ENCODE measurements at regions not wholly inside any gene's neighbourhood (a gene's known extent, or its start where the extent isn't known, plus 50 kb on each side); places are given as distances from the start of the nearest gene placed in this dataset.
"Not testable (repeated sequence)": the region's sequence is repeated elsewhere in the genome, so short reads cannot be mapped to it uniquely, and the experiment has no call there.

- no peak for DNase-seq
Measured at GRCh38 chr7:94706996-94707740, 51.2 kb upstream of the SGCE start.

DNA sequence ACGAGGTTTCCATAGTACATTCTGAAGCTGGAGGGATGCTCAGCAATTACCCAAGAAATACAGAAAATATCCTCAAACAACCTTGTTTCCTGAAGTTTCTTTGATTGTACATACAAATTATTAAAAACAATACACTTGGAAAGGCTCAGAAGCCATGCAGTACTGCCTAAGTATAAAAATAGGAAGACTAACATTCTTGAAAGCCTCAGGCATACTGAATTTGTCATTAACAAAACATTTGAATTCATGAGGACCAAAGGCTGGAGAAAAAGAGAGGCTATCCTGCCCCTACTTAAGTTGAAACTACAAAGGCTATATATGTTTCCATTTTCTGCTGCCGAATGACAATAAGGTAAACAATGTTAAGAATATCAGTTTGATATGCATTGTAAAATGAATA, 54.3 kb upstream of the SGCE start:
- no peak for DNase-seq

- not testable (repeated sequence) for DNase-seq
Measured at GRCh38 chr7:94722360-94722759, 66.4 kb upstream of the SGCE start.

DNA sequence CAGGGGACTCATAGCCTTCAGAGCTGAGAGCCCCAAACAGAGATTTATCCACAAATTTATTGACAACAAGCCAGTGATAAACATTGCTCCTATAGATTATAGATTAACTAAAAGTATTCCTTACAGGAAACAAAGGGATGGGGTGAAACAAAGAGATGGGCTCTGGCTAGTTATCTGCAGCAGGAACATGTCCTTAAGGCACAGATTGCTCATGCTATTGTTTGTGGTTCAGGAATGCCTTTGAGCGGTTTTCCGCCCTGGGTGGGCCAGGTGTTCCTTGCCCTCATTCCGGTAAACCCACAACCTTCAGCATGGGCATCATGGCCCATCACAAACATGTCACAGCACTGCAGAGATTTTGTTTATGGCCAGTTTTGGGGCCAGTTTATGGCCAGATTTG, 73.0 kb upstream of the SGCE start:
- not testable (repeated sequence) for DNase-seq

GRCh38 chr7:94738071-94738470, 82.1 kb upstream of the SGCE start:
- no peak for DNase-seq

DNA sequence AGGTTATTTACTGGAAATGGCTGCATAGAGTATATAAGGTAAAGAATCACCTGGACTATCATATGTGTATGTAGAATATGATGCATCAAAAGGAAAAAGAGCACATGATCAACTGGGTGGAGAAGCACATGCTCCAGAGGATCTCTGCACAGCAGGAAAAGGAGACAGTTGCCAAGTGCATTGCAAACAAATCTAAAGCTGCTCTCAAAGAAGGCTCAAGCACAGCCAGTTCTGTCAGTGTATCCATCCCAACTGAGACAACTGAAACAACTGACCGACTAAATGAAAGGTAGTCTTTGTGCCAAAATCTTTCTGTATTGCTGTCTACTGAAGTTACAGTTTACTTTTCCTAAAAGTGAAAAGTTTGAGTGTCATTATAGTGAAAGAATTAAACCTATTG, 83.2 kb upstream of the SGCE start:
- DNase-seq, result peak; percentile 8

DNA sequence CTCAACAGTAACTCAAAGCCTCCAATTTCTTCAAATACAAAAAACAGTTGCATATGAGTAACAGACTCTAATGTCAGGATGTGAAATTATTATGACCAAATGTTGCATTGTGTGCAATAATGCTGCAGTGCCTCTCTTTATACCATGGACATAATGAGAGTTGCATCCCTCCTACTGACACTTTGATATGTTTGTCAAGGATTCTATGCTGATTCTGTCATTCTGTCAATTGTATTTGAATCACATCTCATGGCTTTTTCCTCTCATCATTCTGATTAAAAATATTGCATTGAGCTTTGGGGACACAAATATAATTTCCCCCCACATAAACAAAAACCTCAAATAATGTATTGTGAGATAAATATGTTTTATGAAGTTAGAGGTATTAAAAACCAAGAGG, 84.6 kb upstream of the SGCE start:
- DNase-seq, result no peak

DNA sequence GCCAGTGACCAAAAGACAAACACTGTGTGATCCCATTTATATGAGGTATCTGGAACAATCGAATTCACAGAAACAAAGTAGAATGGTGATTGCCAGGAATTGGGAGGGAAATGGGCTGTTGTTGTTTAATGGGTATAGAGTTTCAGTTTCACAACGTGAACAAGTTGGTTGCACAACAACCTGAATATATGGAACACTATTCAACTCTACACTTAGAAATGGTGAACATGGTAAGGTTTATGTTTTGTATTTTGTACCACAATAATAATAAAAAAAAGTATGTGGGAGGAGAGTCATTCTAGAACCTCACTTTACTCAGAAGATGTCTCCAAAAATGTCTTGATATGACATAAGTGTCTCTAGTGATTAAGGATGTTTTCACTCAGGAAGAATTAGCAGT, 85.2 kb upstream of the SGCE start:
- no peak for DNase-seq

GRCh38 chr7:94748376-94748775, 92.4 kb upstream of the SGCE start:
- DNase-seq, result no peak

- DNase-seq, result no peak
Measured at GRCh38 chr7:94760446-94761100, 104.6 kb upstream of the SGCE start.

GRCh38 chr7:94761451-94761850, 105.5 kb upstream of the SGCE start:
- DNase-seq, result peak; percentile 12

DNA sequence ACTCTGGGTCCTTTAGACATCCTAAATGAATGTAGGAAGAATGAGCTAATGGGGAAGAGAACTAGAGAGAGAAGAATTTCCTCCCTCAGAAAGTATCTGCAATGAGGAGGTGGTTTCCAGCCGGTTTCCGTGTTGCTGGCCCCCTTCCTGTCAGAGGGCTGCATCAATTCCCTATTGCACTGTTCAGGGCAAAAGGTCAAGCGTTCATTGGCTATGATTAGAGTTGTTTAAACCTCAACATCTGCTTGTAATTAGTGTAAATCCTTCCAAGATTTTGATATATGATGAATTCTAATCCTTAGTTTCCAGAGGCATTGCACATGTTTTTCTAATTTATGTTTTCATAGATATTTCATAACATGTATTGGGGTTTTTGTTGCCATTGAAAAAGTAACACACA, 107.3 kb upstream of the SGCE start:
- no peak for DNase-seq

DNA sequence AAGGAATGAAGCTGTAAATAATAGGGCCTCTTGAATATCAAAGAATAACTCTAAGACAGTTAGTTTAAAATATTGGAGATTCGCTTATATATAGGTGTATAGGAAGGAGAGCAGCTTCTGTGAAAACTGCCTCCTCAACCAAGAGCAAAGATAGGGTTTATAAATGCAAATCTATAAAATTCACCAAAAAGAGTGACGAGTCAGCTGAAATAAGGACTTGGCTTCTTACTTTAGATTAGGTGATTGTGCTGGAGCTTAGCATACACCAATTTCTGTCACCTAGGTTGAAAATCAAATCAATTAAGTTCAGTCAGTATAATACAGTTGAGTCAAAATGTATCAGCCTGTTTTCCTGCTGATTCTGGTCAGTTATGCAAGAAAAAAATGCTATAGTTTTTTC, 113.8 kb upstream of the SGCE start:
- DNase-seq, result no peak

- DNase-seq, result no peak
Measured at GRCh38 chr7:94778711-94779459, 123.0 kb upstream of the SGCE start.

- no peak for DNase-seq
Measured at GRCh38 chr7:94779861-94780260, 123.9 kb upstream of the SGCE start.

DNA sequence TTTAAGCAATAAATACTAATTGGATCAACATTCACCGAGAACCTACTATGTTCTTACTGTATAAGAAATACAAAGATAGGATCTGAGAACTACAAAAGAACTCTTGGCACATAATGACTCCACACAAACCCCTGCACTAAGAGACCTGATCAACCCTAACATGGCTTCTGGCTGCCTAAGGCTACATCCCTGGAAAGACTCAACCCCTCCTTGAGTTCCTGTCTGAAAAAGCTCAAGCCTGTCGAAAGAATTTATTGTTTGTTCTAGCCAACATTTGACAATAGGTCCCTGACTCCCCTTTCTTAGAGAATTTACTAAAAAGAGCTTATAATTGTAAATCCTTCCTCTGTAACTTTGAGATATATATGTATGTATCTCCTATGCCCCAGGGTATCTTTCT, 125.3 kb upstream of the SGCE start:
- DNase-seq, result no peak

DNA sequence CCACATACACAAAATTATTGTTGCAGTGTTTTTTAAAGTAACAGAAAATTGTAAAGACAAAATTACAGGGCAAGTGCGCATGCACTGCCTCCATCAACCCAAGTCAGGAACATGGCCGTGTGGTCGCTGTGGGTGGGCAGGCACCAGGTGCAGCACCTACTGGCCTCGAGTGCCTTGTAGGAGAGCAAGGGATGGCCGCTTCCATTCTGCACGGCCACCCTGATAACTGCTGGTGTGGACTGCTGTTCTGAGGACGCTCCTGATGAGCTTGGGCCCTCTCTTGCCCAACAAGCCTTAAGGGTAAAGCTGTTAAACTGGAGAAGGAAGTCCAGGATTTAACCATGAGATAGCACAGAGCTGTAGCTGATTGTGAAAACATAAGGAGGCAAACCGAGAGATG, 124.6 kb upstream of the PPP1R9A start:
- DNase-seq, result no peak

GRCh38 chr7:94787285-94787684, 120.1 kb upstream of the PPP1R9A start:
- DNase-seq, result no peak

DNA sequence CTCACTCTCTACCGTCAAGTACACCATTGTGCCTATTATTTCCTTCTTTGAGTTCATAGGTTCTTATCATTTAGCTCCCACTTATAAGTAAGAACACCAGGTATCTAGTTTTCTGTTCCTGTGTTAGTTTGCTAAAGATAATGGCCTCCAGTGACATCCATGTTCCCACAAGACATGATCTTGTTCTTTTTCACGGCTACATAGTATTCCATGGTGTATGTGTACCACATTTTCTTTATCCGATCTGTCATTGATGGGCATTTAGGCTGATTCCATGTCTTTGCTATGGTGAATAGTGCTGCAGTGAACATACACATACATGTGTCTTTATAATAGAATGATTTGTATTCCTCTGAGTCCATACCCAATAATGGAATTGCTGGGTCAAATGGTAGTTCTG, 119.0 kb upstream of the PPP1R9A start:
- not testable (repeated sequence) for DNase-seq

- DNase-seq, result no peak
Measured at GRCh38 chr7:94792241-94792640, 115.2 kb upstream of the PPP1R9A start.

DNA sequence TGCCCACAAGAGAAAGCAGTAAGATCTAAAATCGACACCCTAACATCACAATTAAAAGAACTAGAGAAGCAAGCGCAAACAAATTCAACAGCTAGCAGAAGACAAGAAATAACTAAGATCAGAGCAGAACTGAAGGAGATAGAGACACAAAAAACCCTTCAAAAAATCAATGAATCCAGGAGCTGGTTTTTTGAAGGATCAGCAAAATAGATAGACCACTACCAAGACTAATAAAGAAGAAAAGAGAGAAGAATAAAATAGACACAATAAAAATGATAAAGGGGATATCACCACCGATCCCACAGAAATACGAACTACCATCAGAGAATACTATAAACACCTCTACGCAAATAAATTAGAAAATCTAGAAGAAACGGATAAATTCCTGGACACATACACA, 110.0 kb upstream of the PPP1R9A start:
- DNase-seq, result not testable (repeated sequence)

DNA sequence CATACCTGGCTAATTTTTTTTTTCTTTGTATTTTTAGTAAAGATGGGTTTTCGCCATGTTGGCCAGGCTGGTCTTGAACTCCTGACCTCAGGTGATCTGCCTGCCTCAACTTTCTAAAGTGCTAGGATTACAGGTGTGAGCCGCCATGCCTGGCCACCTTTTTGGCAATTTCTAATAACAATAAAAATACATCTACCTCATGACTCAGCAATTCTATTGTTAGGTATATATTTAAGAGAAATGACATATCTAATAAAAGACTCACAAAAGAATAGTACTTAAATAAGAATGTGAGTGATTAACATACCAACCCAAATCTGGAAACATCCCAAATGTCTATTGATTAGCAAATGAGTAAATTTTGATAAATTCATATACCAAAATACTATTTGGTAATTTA, 103.6 kb upstream of the PPP1R9A start:
- DNase-seq, result no peak

DNA sequence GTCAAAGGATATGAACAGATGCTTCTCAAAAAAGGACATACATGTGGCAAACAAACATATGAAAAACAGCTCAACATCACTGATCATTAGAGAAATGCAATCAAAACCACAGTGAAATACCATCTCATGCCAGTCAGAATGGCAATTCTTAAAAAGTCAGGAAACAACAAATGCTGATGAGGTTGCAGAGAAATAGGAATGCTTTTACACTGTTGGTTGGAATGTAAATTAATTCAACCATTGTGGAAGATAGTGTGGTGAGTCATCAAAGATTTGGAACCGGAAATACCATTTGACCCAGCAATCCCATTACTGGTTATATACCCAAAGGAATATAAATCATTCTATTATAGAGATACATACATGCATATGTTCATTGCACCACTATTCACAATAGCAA, 98.7 kb upstream of the PPP1R9A start:
- not testable (repeated sequence) for DNase-seq

GRCh38 chr7:94810496-94810895, 96.9 kb upstream of the PPP1R9A start:
- no peak for DNase-seq
